Fibroblast of mammary gland (primary cell): ENCODE measurements at regions not wholly inside any gene's neighbourhood (a gene's known extent, or its start where the extent isn't known, plus 50 kb on each side); places are given as distances from the start of the nearest gene placed in this dataset.

Experiments used
- DNase-seq: peaks from one replicate; pipeline ENCODE4 v3.0.0-alpha.2; 2010; ENCODE audit warnings: low read depth
- H3K4me3 ChIP-seq: 2 replicates; pipeline ENCODE4 v1.5.1; 2011; ENCODE audit warnings: low read depth, mild to moderate bottlenecking, low read length, moderate library complexity; ENCODE audit not compliant: control insufficient read depth
- TF ChIP-seq, protein P1 (sequence below): conservative IDR thresholded peaks from 2 replicates; pipeline ENCODE4 v1.5.1; 2011; ENCODE audit warnings: low read depth, low read length, inconsistent platforms; ENCODE audit not compliant: control insufficient read depth, insufficient read depth

DNA sequence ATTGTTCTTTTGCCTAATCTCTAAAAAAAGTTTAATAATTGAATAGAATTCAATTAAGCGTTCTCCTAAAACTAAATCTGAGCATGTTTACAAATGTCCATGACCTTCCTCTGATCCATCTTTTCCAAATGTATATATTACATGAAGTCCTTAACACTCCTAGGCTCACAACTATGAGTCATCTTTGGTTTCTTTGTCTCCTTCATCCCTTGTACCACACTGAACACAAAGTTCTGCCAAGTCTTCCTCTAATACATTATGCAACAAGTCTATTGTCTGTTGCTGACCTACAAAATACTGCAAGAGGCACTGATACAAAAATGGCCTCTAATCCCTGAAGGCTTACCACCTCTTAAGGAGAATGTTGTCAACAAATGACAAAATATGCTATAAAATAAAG, 550.2 kb downstream of the PYDC2 start:
- TF ChIP-seq, protein P1, sequence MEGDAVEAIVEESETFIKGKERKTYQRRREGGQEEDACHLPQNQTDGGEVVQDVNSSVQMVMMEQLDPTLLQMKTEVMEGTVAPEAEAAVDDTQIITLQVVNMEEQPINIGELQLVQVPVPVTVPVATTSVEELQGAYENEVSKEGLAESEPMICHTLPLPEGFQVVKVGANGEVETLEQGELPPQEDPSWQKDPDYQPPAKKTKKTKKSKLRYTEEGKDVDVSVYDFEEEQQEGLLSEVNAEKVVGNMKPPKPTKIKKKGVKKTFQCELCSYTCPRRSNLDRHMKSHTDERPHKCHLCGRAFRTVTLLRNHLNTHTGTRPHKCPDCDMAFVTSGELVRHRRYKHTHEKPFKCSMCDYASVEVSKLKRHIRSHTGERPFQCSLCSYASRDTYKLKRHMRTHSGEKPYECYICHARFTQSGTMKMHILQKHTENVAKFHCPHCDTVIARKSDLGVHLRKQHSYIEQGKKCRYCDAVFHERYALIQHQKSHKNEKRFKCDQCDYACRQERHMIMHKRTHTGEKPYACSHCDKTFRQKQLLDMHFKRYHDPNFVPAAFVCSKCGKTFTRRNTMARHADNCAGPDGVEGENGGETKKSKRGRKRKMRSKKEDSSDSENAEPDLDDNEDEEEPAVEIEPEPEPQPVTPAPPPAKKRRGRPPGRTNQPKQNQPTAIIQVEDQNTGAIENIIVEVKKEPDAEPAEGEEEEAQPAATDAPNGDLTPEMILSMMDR: no peak
- DNase-seq: peak; percentile 62
- H3K4me3 ChIP-seq: no peak overlapping the region

DNA sequence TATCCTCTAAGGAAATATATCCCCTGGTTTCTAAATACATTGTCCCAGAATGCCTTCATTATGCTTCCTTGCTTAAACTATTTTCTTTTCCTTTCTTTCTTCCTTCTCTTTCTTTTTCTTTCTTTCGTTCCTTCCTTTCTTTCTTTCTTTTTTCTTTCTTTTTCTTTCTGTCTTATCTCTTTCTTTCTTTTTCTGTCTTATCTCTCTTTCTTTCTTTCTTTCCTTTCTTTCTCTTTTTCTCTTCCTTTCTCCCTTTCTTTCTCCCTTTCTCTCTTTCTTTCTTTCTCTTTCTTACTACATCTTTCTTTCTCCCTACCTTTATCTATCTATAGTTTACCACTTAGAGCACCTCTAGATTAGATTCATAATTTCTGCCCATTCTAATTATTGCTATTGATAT, 552.1 kb downstream of the PYDC2 start:
- TF ChIP-seq, protein P1: no peak
- no peak overlapping the region for H3K4me3 ChIP-seq
- DNase-seq: no peak

- peak; percentile 66 for DNase-seq
- TF ChIP-seq, protein P1: no peak
- no peak overlapping the region for H3K4me3 ChIP-seq
Measured at GRCh38 chr3:192022412-192022811, 561.4 kb downstream of the PYDC2 start.

- no peak for DNase-seq
- H3K4me3 ChIP-seq: no peak overlapping the region
- TF ChIP-seq, protein P1: no peak
Measured at GRCh38 chr3:192024751-192025150, 563.8 kb downstream of the PYDC2 start.

DNA sequence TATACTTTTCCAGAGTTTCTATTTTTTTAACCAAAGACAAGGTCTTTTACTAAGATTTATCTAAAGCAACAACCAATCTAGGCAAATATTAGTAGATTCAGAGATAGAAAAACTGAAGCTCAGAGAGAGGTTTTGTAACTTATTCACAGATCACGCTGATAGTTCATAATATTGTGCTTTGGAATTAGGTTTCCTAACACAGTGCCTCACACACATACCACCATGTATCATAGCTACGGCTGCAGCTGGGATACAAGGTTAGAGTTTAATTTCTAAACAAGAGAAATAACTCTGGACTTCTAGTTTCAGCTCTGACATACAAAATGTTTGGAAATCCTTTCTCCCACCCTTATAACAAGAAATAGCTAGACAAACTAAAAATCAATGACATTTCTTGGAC, 565.7 kb downstream of the PYDC2 start:
- H3K4me3 ChIP-seq: no peak overlapping the region
- TF ChIP-seq, protein P1: no peak
- no peak for DNase-seq

DNA sequence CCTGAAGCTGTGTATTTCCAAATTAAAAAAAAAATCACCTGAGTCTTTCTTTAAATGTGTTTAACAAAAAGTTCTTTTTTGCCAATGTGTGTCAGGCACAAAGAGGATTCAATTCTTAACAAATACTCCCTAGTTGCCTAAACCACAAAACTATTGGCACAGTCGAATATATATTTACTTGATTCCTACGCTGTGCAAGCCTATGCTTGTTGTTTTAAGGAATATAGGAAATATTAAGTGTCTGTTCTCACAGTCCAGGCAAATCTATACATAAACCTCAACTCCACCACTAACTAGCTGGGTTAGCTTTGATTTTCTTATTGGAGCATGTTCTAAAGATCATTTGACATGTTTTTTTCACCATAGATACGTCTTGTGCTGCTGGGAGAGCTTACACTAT, 571.0 kb downstream of the PYDC2 start:
- no peak for DNase-seq
- TF ChIP-seq, protein P1: no peak
- H3K4me3 ChIP-seq: no peak overlapping the region

GRCh38 chr3:192033246-192033645, 572.3 kb downstream of the PYDC2 start:
- no peak for DNase-seq
- TF ChIP-seq, protein P1: no peak
- no peak overlapping the region for H3K4me3 ChIP-seq
